H9 (cell line): ENCODE measurements at regions not wholly inside any gene's neighbourhood (a gene's known extent, or its start where the extent isn't known, plus 50 kb on each side); places are given as distances from the start of the nearest gene placed in this dataset.

Experiments used
- DNase-seq: peaks from one replicate; pipeline ENCODE4 v3.0.0-alpha.2; 2017
- H2AFZ ChIP-seq: one replicate; pipeline ENCODE4 v1.6.1; 2013; ENCODE audit warnings: mild to moderate bottlenecking, low read length, control low read depth, moderate library complexity
- H2AK5ac ChIP-seq: 2 replicates; pipeline ENCODE4 v1.6.1; 2013; ENCODE audit warnings: low read length, control low read depth, mixed read lengths; ENCODE audit not compliant: insufficient read length
- H2BK120ac ChIP-seq: one replicate; pipeline ENCODE4 v1.6.1; 2013; ENCODE audit warnings: low read depth, mild to moderate bottlenecking, low read length, control low read depth, inconsistent platforms; ENCODE audit not compliant: poor library complexity, severe bottlenecking
- H2BK12ac ChIP-seq: 2 replicates; pipeline ENCODE4 v1.6.1; 2013; ENCODE audit warnings: low read length, control low read depth, mixed read lengths, low read depth; ENCODE audit not compliant: insufficient read length
- H2BK15ac ChIP-seq: 2 replicates; pipeline ENCODE4 v1.6.1; 2013; ENCODE audit warnings: low read depth, low read length, control low read depth
- H2BK20ac ChIP-seq: one replicate; pipeline ENCODE4 v1.6.1; 2013; ENCODE audit warnings: low read depth, mild to moderate bottlenecking, low read length, control low read depth, inconsistent platforms; ENCODE audit not compliant: poor library complexity, severe bottlenecking
- H2BK5ac ChIP-seq: 2 replicates; pipeline ENCODE4 v1.6.1; 2013; ENCODE audit warnings: low read length, control low read depth, mixed read lengths; ENCODE audit not compliant: insufficient read length
- H3K14ac ChIP-seq: 2 replicates; pipeline ENCODE4 v1.6.1; 2013; ENCODE audit warnings: low read length, control low read depth; ENCODE audit not compliant: insufficient read depth
- H3K18ac ChIP-seq: 2 replicates; pipeline ENCODE4 v1.6.1; 2013; ENCODE audit warnings: low read depth, mild to moderate bottlenecking, mixed read lengths, low read length, control low read depth; ENCODE audit not compliant: insufficient read length
- H3K23ac ChIP-seq: 2 replicates; pipeline ENCODE4 v1.6.1; 2013; ENCODE audit warnings: low read length, control low read depth, mixed read lengths, low read depth; ENCODE audit not compliant: insufficient read length
- H3K23me2 ChIP-seq: 2 replicates; pipeline ENCODE4 v1.6.1; 2013; ENCODE audit warnings: low read depth, mild to moderate bottlenecking, mixed read lengths, low read length, control low read depth; ENCODE audit not compliant: insufficient read length, poor library complexity, severe bottlenecking
- H3K27ac ChIP-seq: 2 replicates; pipeline ENCODE4 v1.5.1; 2013; ENCODE audit warnings: low read length, control low read depth, mixed read lengths, low read depth; ENCODE audit not compliant: insufficient read length
- H3K27me3 ChIP-seq: 2 replicates; pipeline ENCODE4 v1.6.1; 2013; ENCODE audit warnings: low read length, control low read depth, inconsistent platforms; ENCODE audit not compliant: insufficient read depth
- H3K4ac ChIP-seq: 2 replicates; pipeline ENCODE4 v1.6.1; 2013; ENCODE audit warnings: low read depth, mild to moderate bottlenecking, control low read depth, inconsistent platforms, low read length, moderate library complexity
- H3K4me1 ChIP-seq: 2 replicates; pipeline ENCODE4 v1.6.1; 2013; ENCODE audit warnings: low read length, control low read depth, inconsistent platforms; ENCODE audit not compliant: insufficient read depth
- H3K4me2 ChIP-seq: 2 replicates; pipeline ENCODE4 v1.6.1; 2013; ENCODE audit warnings: low read length, control low read depth, mixed read lengths; ENCODE audit not compliant: insufficient read length, insufficient read depth
- H3K56ac ChIP-seq: 2 replicates; pipeline ENCODE4 v1.6.1; 2013; ENCODE audit warnings: low read depth, mild to moderate bottlenecking, mixed read lengths, low read length, control low read depth; ENCODE audit not compliant: insufficient read length
- H3K79me1 ChIP-seq: 2 replicates; pipeline ENCODE4 v1.6.1; 2013; ENCODE audit warnings: low read depth, mild to moderate bottlenecking, moderate library complexity, low read length, control low read depth, inconsistent platforms; ENCODE audit not compliant: insufficient read depth, poor library complexity, severe bottlenecking
- H3K79me2 ChIP-seq: 2 replicates; pipeline ENCODE4 v1.6.1; 2013; ENCODE audit warnings: low read length, control low read depth, inconsistent platforms; ENCODE audit not compliant: insufficient read depth
- H3K9ac ChIP-seq: 2 replicates; pipeline ENCODE4 v1.6.1; 2013; ENCODE audit warnings: low read length, control low read depth, mixed read lengths; ENCODE audit not compliant: insufficient read length; ENCODE audit errors: extremely low read depth
- H3K9me3 ChIP-seq: one replicate; pipeline ENCODE4 v1.6.1; 2013; ENCODE audit warnings: low read depth, low read length, inconsistent platforms; ENCODE audit not compliant: control insufficient read depth
- H3T11ph ChIP-seq: one replicate; pipeline ENCODE4 v1.6.1; 2013; ENCODE audit warnings: mild to moderate bottlenecking, low read length, control low read depth, inconsistent platforms
- H4K20me1 ChIP-seq: one replicate; pipeline ENCODE4 v1.6.1; 2013; ENCODE audit not compliant: control insufficient read depth, insufficient read length, insufficient read depth
- H4K5ac ChIP-seq: 2 replicates; pipeline ENCODE4 v1.6.1; 2013; ENCODE audit warnings: low read depth, mild to moderate bottlenecking, mixed read lengths, low read length, control low read depth; ENCODE audit not compliant: insufficient read length
- H4K8ac ChIP-seq: replicated peaks from 2 replicates; pipeline ENCODE4 v1.6.1; 2013; ENCODE audit warnings: low read length, control low read depth, mixed read lengths, low read depth; ENCODE audit not compliant: insufficient read length
- H4K91ac ChIP-seq: 2 replicates; pipeline ENCODE4 v1.6.1; 2013; ENCODE audit warnings: low read depth, mild to moderate bottlenecking, moderate library complexity, mixed read lengths, low read length, control low read depth; ENCODE audit not compliant: insufficient read length
- H3K27ac Mint-ChIP-seq, 3 experiments: 2 replicates in 2 of 3; 3 replicates in 1 of 3; pipeline ENCODE4 v1.8.0; 2020 to 2021; ENCODE audit warnings: mixed read lengths in 3 of 3, mild to moderate bottlenecking in 1 of 3, moderate library complexity in 1 of 3
- H3K27me3 Mint-ChIP-seq: 2 replicates; pipeline ENCODE4 v1.8.0; 2021; ENCODE audit warnings: low read depth, mild to moderate bottlenecking, moderate library complexity, mixed read lengths
- H3K36me3 Mint-ChIP-seq, 3 experiments: 2 replicates in 2 of 3; 3 replicates in 1 of 3; pipeline ENCODE4 v1.8.0; 2020 to 2021; ENCODE audit warnings: low read depth in 3 of 3, mixed read lengths in 3 of 3; ENCODE audit not compliant: insufficient read depth in 1 of 3
- H3K4me1 Mint-ChIP-seq, 2 experiments: 2 replicates each; pipeline ENCODE4 v1.8.0; 2020; ENCODE audit warnings: mixed read lengths in 2 of 2
- H3K4me3 Mint-ChIP-seq, 2 experiments: 2 replicates in 1 of 2; 3 replicates in 1 of 2; pipeline ENCODE4 v1.8.0; 2020 to 2021; ENCODE audit warnings: mild to moderate bottlenecking in 2 of 2, mixed read lengths in 2 of 2, moderate library complexity in 1 of 2
- H3K9me3 Mint-ChIP-seq, 2 experiments: 2 replicates in 1 of 2; 3 replicates in 1 of 2; pipeline ENCODE4 v1.8.0; 2020; ENCODE audit warnings: mild to moderate bottlenecking in 2 of 2, mixed read lengths in 2 of 2, moderate library complexity in 1 of 2
- WGBS: extraction: QIAGEN DNeasy Blood & Tissue Kit; methylation state at CpG from one replicate; pipeline ENCODE4 v1.1.7; 2013; ENCODE audit warnings: missing lambda C conversion rate, low lambda C conversion rate, mixed read lengths; ENCODE audit not compliant: insufficient read length; ENCODE audit errors: extremely low coverage; 5-methylcytosine and 5-hydroxymethylcytosine counted together
- TF ChIP-seq, protein P1 (sequence below): fragments of 200-600 bp; sonication (generic); conservative IDR thresholded peaks from 3 replicates; pipeline ENCODE4 v1.8.0; 2021; ENCODE audit warnings: antibody characterized with exemption, mild to moderate bottlenecking

DNA sequence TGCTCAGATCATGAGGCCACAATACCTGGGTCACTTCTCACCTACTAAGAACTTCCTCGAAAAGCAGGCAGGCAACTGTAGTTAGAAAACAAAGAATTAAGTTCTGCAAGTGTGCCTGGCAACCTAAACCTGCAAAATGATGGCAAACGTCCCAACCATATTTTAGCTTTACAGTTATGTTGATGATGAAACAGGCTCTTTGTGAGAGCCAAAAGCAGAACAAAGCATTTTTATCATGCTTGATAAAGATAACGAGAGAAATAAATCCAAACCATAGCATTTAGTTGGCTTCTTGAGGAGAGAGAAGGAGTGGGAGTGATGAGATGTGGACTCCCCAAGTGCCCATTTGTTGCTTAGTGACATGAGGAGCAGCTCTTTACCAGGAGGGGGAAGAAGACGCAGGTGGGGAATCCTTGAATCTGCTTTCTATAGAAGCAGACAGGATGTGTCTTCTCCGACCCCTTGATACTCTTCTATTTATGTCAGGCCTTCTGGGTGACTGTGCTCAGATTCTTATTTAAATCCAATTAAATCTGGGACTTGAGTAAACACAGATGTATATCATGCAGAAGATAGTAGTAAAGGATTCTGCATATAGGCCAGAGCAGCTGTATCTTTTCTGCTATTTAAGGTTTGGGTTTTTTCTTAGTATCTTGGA lies 221.2 kb downstream of the TMEM167A start:
- DNase-seq: no peak
- peaks cover 25 to 29% of the 10 kb centered on the region in 2 experiments for H3K4me1 Mint-ChIP-seq
- Histone ChIP-seq H3K79me2 (no peaks in the 10 kb centered on the region), H4K20me1 (no peaks in the 10 kb centered on the region), H3K79me1 (no peaks in the 10 kb centered on the region), H2BK120ac (no peak overlapping the region), H3K4ac (no peak overlapping the region), H3K27ac (no peak overlapping the region), H2AFZ (no peak overlapping the region), H4K5ac (no peak overlapping the region), H3K4me2 (no peak overlapping the region), H3K18ac (no peak overlapping the region), H2BK20ac (no peak overlapping the region), H3K14ac (no peak overlapping the region), H4K8ac (no peak overlapping the region), H2BK5ac (no peak overlapping the region), H3K56ac (no peak overlapping the region), H3K27me3 (no peaks in the 10 kb centered on the region; the same call in 1 of the 2 replicates), H3K9me3 (no peaks in the 10 kb centered on the region), H2BK15ac (no peak overlapping the region), H3K4me1 (no peaks in the 10 kb centered on the region; the same call in 1 of the 2 replicates), H3K23ac (no peak overlapping the region), H3K9ac (no peak overlapping the region), H2BK12ac (no peak overlapping the region), H3T11ph (no peak overlapping the region), H2AK5ac (no peak overlapping the region), H3K23me2 (no peaks in the 10 kb centered on the region), H4K91ac (no peak overlapping the region)
- no CpG with 5 or more reads among the region's 5 CpGs for WGBS
- H3K27ac Mint-ChIP-seq: peak overlapping the region in 1 of 3 experiments; percentile 33; a peak in 1 of 7 replicates
- TF ChIP-seq, protein P1, sequence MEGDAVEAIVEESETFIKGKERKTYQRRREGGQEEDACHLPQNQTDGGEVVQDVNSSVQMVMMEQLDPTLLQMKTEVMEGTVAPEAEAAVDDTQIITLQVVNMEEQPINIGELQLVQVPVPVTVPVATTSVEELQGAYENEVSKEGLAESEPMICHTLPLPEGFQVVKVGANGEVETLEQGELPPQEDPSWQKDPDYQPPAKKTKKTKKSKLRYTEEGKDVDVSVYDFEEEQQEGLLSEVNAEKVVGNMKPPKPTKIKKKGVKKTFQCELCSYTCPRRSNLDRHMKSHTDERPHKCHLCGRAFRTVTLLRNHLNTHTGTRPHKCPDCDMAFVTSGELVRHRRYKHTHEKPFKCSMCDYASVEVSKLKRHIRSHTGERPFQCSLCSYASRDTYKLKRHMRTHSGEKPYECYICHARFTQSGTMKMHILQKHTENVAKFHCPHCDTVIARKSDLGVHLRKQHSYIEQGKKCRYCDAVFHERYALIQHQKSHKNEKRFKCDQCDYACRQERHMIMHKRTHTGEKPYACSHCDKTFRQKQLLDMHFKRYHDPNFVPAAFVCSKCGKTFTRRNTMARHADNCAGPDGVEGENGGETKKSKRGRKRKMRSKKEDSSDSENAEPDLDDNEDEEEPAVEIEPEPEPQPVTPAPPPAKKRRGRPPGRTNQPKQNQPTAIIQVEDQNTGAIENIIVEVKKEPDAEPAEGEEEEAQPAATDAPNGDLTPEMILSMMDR: no peak
- H3K9me3 Mint-ChIP-seq: no peaks in the 10 kb centered on the region
- H3K4me3 Mint-ChIP-seq: no peak overlapping the region
- H3K27me3 Mint-ChIP-seq: no peaks in the 10 kb centered on the region
- no peaks in the 10 kb centered on the region for H3K36me3 Mint-ChIP-seq
